ENCODE measurements at regions not wholly inside any gene's neighbourhood (a gene's known extent, or its start where the extent isn't known, plus 50 kb on each side); places are given as distances from the start of the nearest gene placed in this dataset.
"Not testable (repeated sequence)": the region's sequence is repeated elsewhere in the genome, so short reads cannot be mapped to it uniquely, and the experiment has no call there.

DNA sequence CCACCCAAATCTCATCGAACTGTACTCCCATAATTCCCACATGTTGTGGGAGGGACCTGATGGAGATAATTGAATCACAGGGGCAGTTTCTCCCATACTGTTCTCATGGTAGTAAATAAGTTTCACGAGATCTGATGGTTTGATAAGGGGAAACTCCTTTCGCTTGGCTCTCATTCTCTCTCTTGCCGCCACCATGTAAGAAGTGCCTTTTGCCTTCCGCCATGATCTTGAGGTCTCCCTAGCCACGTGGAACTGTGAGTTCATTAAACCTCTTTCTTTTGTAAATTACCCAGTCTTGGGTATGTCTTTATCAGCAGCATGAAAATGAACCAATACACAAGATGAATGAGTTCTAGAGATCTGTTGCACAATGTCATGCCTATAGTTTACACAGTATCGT lies 82.5 kb downstream of the SETD4 start:
- not testable (repeated sequence) for TF ChIP-seq KLF8 (tag by site-specific recombination; IDR thresholded peaks at IDR 0.05); ZNF148 (tag by site-specific recombination; IDR thresholded peaks at IDR 0.05; ENCODE audit: borderline replicate concordance)
- TF ChIP-seq, protein P1, sequence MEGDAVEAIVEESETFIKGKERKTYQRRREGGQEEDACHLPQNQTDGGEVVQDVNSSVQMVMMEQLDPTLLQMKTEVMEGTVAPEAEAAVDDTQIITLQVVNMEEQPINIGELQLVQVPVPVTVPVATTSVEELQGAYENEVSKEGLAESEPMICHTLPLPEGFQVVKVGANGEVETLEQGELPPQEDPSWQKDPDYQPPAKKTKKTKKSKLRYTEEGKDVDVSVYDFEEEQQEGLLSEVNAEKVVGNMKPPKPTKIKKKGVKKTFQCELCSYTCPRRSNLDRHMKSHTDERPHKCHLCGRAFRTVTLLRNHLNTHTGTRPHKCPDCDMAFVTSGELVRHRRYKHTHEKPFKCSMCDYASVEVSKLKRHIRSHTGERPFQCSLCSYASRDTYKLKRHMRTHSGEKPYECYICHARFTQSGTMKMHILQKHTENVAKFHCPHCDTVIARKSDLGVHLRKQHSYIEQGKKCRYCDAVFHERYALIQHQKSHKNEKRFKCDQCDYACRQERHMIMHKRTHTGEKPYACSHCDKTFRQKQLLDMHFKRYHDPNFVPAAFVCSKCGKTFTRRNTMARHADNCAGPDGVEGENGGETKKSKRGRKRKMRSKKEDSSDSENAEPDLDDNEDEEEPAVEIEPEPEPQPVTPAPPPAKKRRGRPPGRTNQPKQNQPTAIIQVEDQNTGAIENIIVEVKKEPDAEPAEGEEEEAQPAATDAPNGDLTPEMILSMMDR (tag by site-specific recombination; IDR thresholded peaks at IDR 0.05), result not testable (repeated sequence)

Data from HEK293 (cell line).